ENCODE measurements at regions not wholly inside any gene's neighbourhood (a gene's known extent, or its start where the extent isn't known, plus 50 kb on each side); places are given as distances from the start of the nearest gene placed in this dataset.

DNA sequence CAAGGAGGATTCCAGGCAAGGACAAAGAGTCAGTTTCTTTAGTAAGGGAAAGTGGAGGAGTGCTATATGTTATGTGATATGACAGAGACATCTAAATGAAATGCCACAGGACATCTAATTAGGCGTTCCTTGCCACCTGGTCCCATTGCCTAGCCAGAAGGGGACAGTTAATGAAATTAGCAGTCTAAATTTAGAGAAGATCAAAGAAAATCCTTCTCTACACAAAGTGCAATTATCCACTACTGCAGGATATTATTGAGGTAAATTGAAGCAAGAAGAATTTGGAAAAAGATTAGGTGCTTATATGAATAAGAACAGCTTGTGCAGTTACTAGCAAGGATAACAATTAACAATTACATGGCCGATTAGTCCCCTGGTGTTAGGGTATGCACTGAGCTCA lies 495.3 kb upstream of the NMUR2 start:
- no peak for DNase-seq

DNA sequence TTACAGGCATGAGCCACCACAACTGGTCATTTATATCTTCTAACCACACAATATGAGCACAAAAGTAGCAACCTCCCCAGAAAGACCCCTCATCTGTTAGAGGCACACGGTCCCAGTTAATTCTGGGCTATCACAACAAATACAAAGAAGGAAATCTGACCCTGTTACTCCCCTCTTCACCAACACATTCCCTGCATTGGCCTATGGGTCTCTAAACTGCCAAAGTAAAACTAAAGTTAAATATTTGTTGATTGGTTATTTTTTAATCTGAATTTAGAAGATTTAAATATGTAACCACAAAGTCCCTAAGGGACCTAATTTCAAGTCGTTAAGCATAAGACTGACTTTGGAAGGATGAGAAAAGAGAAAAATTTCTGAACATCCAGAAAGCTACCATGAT lies 496.7 kb upstream of the NMUR2 start:
- DNase-seq = no peak

DNA sequence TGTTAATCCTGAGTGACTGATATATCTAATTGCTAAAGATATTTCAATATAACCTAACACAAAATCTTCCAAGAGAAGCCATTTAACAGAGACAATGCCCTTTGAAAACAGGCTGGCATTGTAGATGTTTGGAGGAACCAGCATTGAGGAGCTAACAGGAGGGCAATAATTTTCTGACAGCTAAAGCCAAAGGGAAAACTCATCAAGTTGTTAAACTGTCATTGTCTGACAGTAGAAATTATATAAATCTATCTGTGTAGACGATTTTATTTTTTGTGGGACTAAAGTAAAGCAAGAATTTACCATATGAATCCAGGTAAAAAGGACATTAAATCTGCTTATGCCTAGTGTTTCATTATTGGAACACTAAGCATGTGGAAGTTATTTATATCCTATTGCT lies 500.2 kb upstream of the NMUR2 start:
- DNase-seq = no peak

DNA sequence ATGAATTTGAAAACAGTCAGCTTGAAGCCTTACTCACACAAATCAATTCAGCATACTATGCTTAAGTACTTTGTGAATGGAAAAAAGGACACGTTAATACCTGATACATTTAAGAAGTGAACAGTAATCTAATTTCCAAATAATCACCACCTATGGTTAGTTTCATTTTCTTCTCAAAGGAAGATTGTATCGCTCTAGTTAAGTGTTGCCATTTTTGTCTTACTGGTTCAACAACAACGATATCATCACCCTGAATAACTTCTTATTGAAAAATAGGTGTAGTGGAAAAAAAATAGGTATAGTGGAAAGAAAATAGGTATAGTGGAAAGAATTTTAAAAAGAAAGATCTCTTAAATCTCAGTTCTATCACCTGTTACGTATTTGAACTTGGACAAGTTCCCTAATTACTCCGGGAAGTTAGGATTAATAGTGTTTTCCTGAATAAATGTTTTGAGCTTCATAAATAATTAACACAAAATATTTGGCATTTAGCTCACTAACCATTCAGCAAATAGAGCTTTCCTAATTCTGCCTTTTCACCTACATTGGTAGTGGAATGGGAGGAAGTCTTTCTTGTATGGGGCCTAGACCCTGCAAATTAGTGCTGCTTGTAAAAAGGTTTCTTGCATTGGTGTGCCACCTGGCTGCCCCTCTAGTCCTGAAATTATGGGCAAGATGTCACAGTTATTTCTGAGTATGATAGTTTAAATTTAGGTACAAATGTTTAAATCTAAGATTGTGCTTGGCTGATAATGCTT lies 502.6 kb upstream of the NMUR2 start:
- no peak for DNase-seq

DNA sequence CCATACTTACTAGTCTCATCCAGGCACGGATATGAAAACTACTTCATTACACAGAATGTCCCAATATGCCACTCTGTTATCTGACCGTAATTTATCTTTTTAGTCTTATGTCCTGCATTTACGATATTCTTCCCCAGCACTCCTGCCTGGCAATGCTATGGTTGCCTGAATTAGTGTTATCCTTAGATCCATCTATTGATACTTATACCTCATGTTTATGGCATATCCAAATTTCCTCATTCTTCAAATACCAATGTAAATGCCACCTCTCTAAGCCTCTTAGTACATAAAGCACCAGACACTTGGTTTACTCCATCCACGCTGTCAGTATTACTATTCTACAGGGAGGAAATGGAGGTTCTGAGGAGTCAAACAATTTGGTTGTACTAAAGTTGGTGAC lies 507.8 kb upstream of the NMUR2 start:
- DNase-seq = no peak

DNA sequence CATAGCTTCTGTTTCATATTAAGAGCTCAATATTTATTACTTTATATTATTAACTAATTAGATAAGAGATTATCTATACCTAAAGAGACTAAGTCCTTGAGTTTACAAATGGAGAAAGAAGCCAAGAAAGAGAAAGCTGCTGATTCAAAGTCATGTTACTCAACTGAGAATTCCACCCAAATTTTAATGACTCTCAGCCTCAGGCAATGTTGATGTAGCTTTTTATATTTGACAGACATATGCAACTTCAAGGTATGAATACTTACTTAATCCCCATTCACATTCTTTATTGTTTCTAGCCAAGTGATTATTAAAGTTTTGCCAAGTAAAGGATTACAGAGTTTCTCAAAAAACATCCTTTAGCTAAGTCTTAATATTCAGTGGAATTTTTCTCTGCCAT lies 527.5 kb upstream of the NMUR2 start:
- DNase-seq = no peak

DNA sequence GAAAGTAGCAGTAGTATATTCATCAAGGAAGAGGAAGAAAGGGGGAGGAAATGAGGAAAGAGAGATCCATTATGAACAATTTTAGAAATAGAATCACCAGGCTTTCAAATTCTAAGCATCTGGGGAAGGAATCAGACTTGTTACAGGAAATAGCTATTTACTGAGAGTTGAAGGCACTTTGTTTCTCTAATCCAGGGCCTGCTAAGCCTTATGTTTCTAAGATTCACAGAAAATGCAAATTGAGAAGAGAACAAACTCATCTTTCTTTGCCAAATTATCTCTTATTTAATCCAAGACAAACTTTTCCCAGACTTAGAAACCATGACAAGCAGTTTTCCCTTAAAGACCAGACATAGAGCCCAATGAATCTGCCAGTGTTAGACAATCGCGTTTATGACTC lies 528.0 kb upstream of the NMUR2 start:
- no peak for DNase-seq

DNA sequence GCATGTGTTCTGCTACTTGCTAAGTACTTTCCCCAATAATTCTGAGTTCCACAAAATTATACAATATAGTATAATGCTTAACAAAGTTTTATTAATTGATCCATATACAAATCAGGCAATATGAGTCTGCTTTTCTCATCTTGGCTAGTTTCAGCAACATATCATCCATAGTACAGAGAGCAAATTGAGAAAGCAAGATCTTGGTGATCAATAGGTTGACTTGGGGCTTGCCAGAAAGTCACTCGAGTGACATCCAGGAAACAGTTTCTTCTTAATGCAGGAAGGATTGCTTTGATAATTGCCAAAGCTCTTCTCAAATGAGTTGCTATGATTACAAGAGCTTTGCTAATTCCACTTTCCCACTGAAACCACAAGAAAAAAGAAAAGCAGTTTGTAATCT lies 533.6 kb upstream of the NMUR2 start:
- no peak for DNase-seq

DNA sequence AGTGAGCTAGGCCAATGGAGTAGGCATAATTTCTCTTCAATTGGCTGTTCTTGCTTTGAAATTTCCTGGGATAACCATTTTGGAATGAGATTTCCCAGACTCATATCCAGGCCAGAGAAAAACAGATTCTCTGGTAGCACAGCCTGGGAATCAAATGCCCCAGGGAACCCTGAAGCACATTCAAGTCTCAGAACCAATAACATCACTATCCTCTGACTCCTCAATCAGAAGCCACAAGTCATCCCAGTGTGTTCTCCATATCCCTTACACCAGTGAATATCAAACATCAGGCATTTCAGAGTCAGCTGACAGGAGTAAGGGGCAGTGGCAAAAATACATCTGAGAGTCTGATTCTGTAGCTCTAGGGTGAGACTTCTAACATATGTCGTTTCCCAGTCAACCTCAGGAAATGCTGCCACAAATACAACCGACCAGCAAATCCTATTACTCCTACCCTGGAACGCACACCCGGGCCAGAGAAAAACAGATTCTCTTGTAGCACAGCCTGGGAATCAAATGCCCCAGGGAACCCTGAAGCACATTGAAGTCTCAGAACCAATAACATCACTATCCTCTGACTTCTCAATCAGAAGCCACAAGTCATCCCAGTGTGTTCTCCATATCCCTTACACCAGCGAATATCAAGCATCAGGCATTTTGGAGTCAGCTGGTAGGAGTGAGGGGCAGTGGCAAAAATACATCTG lies 537.7 kb upstream of the NMUR2 start:
- DNase-seq = no peak

DNA sequence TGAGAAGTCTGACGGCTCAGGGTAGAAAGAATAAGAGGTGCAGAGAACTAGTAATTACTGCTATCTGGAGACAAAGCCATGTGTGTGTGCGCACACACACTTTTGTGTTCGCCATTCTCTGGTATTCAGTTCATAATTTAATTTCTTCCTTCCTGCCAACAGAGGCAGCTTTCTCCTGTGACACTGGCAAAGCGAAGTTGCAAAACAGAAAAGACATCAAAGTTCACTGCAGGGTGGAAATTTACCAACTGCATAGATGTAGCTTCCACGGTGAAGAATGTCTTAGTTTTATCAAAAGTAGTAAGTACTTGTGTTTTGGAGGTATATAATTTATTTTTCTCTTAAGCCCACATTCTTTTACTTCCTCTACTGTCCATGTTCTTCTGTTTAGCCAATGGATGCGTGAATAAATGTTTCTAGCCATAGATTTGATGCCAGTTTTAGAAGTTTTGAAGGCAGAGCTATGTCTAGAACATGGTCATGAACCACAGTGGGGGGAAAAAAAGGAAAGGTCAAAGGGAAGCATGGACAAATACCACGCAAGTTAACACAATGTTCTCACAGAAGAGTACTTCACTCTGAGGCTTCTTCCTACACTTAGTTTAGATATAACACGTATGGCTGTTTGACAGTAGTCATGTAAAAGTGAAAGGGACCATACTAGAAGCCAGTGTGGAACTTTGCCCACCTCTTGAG lies 536.5 kb upstream of the GRIA1 start:
- no peak for DNase-seq

DNA sequence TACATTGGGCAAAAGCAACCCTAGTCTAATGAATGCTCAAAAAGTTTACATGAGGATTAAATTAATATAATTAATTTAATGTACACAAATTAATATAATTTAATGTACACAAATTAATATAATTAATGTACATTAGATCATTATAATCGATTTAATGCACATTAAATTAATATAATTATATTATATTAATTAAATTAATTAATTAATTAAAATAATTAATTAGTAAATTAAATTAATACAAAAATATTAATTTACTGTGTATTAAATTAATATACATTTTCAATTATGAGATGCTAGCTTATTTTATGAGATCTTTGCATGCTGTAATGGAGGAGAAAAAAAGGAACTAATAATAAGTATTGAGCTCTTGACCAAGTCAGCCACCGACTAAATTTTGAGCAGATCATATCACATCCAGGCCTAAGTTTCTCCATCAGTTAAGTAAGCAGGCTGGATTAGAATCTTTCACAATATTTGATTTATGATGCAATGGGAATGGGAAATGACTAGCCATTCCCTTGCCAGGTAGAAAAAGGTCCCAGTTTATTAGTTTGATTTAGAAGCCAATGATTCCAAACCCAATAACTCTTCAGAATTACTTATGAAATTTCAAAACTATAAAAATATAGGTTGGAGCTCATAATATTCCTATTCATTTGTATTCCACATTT lies 533.4 kb upstream of the GRIA1 start:
- DNase-seq = no peak

DNA sequence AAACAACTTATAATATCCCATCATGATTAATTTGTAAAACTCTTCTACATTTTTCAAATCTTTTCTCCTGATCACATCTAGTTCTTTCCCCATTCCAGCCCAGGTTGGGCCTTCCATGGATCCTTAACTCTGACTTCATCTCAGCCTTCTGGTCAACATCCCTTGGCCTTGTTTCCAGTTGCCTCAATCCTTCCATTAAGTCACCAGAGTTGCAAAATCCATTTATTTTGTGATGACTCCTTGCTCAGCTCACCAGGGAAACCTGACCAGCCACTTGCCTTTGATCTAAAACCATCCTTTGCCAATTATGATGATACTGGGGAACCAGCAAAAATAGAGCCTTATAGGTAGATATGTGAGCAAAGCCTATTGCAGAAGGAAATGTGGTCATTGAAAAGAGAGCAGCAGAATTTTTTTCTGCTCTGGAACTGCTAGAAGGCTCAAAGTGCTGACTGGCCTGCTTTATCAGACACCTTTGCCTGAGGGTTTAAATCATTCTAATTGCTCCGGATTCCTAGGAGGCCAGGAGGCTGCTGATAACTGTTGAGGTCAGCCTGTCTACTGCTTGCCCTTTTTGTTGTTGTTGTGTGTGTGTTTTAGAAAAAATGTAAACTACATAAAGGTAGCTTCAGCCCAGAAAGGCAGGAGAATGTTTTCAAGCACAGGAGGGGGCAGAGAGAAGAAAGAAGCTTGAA lies 512.2 kb upstream of the GRIA1 start:
- no peak for DNase-seq

DNA sequence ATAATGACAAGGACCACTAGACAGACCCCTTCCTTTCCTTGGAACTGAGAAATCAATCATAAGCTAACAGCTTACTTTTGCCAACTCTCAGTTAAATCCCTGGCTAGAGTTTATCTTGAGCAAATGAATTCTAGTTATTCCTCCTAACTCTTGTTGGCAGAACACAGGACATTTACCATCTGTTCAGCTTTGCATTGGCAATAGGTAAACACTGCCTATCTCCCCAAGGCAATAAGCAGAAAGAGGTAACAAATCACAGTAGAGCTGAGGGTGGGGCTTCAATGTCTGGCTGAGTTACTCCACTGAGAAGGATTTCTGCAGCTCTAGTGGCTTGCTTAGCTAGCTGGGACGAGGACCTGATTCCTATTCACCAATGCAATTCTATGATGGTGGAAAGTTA lies 503.3 kb upstream of the GRIA1 start:
- DNase-seq = no peak

DNA sequence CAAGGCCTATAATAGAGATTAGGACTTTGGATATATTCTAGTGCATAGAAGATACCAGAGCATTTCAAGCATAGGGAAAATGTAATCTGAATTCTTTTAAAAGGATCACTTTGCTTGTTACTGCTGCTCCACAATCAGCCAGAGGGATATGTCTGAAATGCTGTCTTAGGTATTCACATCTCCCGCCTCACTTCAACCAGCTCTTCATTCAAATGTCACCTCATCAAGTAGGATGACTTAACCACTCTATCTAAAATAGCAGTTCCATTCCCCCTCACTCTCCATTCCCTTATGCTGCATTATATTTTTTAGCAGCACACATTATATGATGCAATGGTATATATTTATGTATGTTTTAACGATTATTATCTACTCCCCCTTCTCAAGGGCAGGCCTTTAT lies 500.3 kb upstream of the GRIA1 start:
- no peak for DNase-seq

DNA sequence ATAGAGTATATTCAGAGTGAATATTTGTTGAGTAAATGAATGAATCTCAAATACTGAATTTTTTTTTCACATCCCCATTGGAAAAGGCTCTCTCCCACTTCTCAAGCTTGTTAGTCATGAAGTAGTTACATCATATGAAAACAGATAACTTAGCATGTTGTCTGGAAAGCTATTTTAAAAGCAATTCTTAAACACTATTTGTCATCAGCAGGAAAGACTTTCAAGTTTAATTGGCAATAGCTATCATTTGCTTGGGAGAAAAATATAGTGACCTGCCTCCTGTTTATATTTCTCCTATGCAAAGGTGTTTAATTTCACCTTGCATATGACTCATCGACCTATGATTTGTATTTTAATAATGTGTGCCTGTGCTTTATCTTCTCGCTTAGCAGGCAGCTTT lies 499.8 kb upstream of the GRIA1 start:
- no peak for DNase-seq

DNA sequence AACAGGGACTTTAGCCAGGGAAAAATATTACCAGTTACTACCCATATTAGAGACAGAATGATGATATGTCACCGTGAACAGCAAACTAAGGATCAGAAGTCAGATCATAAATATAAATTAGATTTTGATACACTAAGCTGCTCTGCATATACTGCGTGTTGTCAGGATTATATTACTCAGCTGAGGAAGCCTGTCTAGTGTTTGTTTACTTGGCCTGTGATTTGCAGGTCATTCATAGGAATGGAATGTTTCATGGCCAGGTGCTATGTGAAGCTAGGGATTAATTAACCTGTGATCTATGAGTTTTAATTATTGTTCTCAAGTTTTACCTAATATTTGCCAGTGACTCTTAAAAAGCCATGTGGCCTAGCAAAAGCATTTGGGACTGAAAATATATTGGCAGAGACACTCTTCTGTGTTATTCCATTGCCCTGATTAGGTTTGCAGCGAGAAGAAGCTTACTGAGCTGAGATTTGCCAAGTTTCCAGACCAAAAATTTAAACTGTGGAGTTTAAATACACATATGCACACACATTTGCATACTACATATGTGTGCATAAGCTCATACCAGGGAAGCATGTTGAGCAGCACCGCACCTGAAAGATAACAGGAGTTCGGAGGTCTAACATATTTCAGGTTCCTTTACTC lies 496.3 kb upstream of the GRIA1 start:
- DNase-seq = no peak

DNA sequence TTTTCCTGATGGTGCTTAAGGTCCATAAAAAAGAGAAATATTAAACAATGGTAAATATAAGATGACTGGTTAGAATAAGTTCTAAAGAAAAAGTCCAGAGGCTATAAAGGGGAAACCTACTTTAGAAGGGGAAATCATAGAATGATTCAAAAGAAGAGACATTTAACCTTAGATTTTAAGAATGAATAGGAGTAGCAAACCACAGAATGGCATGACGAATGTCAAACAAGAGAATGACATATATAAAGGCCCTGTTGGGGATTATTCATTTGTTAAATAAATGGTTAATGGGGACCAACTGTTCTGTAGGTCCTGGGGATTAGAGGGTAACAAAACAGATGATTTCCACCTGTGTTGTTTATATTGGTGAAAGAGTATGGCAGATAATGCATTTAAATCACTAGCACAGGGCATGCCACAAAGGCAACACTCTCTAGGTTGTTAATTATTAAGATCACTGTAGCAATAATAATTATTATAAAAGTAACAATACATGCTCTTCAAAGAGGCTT lies 495.2 kb upstream of the GRIA1 start:
- DNase-seq = no peak

DNA sequence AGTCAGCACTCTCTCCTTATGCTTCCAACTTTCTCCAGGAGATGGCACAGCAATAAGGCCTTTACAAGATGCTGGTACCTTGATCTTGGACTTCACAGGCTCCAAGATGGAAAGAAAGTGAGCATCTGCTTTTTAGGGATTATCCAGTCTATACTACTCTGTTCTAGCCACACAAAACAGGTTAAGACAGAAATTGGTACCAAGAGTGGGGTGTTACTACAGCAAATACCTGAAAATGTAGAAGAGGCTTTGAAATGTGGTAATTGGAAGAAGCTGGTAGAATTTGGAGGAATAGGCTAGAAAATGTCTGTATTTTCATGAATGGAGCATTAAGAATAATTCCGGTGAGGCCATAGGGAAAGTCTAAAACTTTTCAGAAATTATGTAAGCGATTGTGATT lies 484.8 kb upstream of the GRIA1 start:
- no peak for DNase-seq

DNA sequence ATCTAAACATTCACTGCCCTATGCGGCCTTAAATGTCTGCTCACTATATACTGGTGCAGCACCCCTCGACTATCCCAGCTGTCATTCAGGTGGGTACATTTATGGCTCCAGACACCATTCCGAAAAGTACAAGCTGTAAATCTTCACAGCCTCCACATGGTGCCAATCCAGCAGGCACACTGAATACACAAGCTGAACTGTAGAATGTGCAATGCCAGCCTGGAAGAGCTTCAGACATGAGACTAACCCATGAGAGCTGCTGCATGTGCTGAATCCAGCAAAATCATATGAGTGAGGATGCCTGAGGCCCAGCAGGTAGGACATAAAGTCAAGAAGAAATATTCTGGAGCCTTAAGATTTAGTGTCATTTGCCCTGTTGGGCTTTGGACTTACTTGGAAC lies 483.8 kb upstream of the GRIA1 start:
- no peak for DNase-seq

DNA sequence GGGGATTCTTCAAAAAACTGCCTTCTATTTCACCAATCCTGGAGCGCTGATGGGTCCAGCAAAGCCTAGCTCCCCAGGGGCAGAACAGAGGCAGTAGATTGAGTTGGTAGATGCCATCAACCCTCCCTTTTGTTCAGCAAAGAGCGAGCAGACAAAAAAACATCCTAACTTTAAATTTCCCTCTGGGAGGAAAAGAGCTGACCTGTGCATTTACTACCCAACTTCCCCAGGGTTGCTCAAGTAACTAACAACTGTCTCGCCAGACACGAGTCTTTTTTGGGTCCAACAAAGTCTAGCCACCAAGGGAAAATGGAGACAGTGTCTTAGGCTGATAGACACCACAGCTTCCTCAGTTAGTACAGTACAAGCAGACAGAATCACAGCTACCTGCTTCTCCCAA lies 476.3 kb upstream of the GRIA1 start:
- no peak for DNase-seq

DNA sequence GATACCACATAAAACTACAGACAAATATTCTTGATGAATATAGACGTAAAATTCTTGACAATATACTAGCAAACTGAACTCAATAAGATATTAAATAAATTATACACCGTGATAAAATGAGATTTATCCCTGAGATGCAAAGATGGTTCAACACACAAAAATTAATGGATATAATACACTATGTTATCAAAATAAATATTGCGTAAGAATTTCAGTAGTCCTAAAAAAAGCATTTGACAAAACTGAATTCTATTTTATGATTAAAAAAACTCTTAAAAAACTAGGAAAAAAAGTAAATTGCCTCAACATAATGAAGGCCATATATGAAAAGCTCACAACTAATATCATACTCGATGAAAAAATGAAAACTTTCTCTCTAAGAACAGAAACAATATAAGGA lies 472.3 kb upstream of the GRIA1 start:
- no peak for DNase-seq

All from NCI-H1092 treated with DMSO at 0.1 percent for 48 hours (cell line).